SJCRH30 (cell line): ENCODE measurements at regions not wholly inside any gene's neighbourhood (a gene's known extent, or its start where the extent isn't known, plus 50 kb on each side); places are given as distances from the start of the nearest gene placed in this dataset.
A peak's percentile ranks its signal among the peaks of the same experiment; 100 is the strongest.
"Not testable (repeated sequence)": the region's sequence is repeated elsewhere in the genome, so short reads cannot be mapped to it uniquely, and the experiment has no call there.

ENCODE experiments used
- DNase-seq, 2 experiments: peaks; one replicate each; pipeline ENCODE4 v3.0.0-alpha.2; 2015 to 2020
- H3K27ac ChIP-seq: fragments of 250-450 bp; sonication (Bioruptor Pico); 2 replicates; pipeline ENCODE4 v1.5.1; 2020; ENCODE audit warnings: mild to moderate bottlenecking, moderate library complexity
- H3K27me3 ChIP-seq: fragments of 250-450 bp; sonication (Bioruptor Pico); 2 replicates; pipeline ENCODE4 v1.5.1; 2020; ENCODE audit warnings: mild to moderate bottlenecking, moderate library complexity
- H3K36me3 ChIP-seq: fragments of 250-450 bp; sonication (Bioruptor Pico); 2 replicates; pipeline ENCODE4 v1.5.1; 2020; ENCODE audit warnings: mild to moderate bottlenecking, moderate library complexity
- H3K4me1 ChIP-seq: fragments of 250-450 bp; sonication (Bioruptor Pico); 2 replicates; pipeline ENCODE4 v1.5.1; 2020; ENCODE audit warnings: mild to moderate bottlenecking, moderate library complexity
- H3K4me3 ChIP-seq: fragments of 250-450 bp; sonication (Bioruptor Pico); 2 replicates; pipeline ENCODE4 v1.5.1; 2020; ENCODE audit warnings: mild to moderate bottlenecking, moderate library complexity
- H3K9me3 ChIP-seq: fragments of 250-450 bp; sonication (Bioruptor Pico); replicated peaks from 2 replicates; pipeline ENCODE4 v1.5.1; 2020; ENCODE audit warnings: mild to moderate bottlenecking, moderate library complexity

DNA sequence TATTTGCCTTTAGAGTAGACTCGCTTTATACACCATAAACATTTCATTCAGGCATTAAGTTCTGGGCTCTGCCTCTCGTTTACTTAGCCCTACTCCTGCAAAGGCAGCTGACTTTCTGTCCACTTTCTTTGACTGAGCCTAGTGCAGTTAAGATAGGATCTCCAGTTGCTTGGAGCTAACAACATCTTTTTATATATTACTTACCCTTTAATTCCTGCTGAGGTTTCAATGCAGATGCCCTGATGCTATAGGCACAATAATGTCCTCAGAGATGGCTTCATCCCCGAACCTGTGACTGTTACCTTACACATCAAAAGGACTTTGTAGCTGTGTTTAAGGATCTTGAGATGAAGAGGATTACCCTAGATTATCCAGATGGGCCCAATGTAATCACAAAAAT, 505.8 kb upstream of the TNP1 start:
- H3K27me3 ChIP-seq = no peaks in the 10 kb centered on the region
- no peaks in the 10 kb centered on the region for H3K4me1 ChIP-seq
- H3K4me3 ChIP-seq = no peak overlapping the region
- DNase-seq = no peak
- H3K9me3 ChIP-seq = 0 out of 2 replicates have a peak, but pooled peaks cover 2% of the 10 kb centered on the region
- no peak overlapping the region for H3K27ac ChIP-seq
- no peaks in the 10 kb centered on the region for H3K36me3 ChIP-seq

DNA sequence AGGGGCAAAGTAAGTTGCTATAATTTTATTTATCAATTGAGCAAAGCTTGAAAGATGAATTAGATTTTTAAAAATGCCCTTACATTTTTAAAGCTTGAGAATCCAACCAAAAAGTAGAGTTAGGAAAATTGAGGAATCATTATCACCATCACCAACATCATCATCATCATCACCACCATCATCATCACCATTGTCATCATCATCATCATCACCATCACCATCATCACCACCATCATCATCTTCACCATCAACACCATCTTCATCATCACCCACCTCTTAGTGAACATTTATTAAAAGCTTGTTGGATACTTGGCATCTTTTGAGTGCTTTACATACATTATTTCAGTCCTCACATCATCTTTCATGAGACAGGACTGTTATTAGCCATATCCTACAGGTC, 504.4 kb upstream of the TNP1 start:
- Histone ChIP-seq H3K4me3 (no peak overlapping the region), H3K27me3 (no peaks in the 10 kb centered on the region), H3K36me3 (no peaks in the 10 kb centered on the region), H3K27ac (no peak overlapping the region), H3K4me1 (no peaks in the 10 kb centered on the region), H3K9me3 (0 out of 2 replicates have a peak, but pooled peaks cover 2% of the 10 kb centered on the region)
- no peak for DNase-seq

DNA sequence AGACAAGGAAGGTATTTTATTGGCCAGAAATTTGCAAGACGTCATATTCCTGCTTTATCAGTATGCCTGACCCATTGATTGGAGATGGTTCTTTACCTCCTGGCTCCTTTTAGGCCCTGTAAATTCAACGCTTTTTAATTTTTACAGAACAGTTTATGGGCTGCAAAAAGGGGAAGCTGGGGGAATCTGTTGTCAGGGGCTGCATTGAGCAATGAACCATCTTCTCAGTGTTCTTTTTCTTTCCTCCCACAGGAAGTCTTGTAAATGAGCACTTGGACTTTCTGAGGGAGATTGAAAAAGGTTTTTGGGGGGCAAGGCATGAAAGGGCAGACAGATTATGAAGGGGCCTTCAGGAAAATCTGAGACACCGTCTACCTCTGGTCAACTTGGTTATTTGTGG, 503.6 kb upstream of the TNP1 start:
- Histone ChIP-seq H3K27me3 (no peaks in the 10 kb centered on the region), H3K27ac (no peak overlapping the region), H3K4me3 (no peak overlapping the region), H3K4me1 (peaks cover 2% of the 10 kb centered on the region; the same call in 1 of the 2 replicates), H3K9me3 (0 out of 2 replicates have a peak, but pooled peaks cover 2% of the 10 kb centered on the region), H3K36me3 (no peaks in the 10 kb centered on the region)
- no peak for DNase-seq

DNA sequence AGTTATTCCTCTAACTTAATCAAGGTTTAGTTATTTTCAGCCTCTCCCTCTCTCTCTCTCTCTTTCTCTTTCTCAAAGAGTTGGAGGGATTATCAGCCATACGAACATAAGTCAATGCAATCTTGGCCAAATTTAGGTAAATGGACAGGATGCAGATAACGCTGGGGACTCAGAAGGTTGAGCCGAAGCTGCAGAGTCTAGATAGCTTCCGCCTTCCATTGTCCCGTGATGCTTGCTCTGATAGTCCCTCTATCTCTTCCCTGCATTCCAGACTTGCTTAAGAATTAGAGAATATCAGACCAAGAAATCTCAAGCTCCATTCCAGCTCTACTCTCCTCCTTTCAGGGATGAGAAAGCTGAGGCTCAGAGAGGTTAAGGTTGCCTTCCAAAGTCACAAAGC, 502.8 kb upstream of the TNP1 start:
- peaks cover 9% of the 10 kb centered on the region; the same call in 1 of the 2 replicates for H3K4me1 ChIP-seq
- H3K36me3 ChIP-seq = no peaks in the 10 kb centered on the region
- no peak overlapping the region for H3K27ac ChIP-seq

DNA sequence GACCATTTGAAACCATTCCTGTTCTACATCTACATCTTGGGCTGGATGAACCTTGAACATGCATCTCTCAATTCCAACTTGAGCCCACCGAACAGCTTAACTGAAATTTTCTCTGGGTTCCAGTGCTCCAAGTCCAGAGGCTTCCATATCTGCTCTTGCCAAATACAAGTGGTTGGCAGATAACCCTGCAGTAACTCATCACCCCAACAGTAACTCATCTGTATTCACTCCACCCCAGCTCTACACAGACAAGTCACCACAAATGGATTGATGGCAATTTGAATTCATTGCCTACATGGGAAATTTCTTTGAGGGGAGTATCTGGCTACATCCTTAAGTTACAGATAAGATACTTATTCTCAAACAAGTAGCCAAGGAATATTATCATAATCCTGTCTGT, 502.4 kb upstream of the TNP1 start:
- Histone ChIP-seq H3K36me3 (no peaks in the 10 kb centered on the region), H3K27me3 (no peaks in the 10 kb centered on the region), H3K4me3 (no peak overlapping the region), H3K9me3 (0 out of 2 replicates have a peak, but pooled peaks cover 2% of the 10 kb centered on the region), H3K27ac (no peak overlapping the region), H3K4me1 (peaks cover 11% of the 10 kb centered on the region; the same call in 1 of the 2 replicates)
- no peak for DNase-seq

More for the DNA sequence above, 502.8 kb upstream of the TNP1 start:
- no peaks in the 10 kb centered on the region for H3K27me3 ChIP-seq
- H3K9me3 ChIP-seq = 0 out of 2 replicates have a peak, but pooled peaks cover 2% of the 10 kb centered on the region
- no peak for DNase-seq
- no peak overlapping the region for H3K4me3 ChIP-seq

DNA sequence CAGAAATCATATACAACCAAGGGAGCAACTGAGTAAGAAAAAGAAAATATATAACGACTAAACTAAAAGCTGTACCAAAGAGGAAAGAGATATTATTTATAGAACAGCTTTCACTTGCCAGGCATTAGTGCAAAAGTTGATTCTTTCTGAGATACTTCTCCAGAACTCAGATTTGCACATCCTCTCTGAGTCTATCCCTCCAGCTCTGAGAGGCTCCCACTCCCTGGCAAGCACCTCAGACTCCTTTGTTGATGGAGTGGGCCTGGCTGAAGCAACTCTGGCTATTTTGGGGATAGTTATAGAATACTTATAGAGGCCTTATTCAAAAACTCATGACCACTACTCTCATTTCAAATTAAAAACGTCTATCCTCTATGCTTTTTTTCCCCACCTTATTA, 501.6 kb upstream of the TNP1 start:
- no peaks in the 10 kb centered on the region for H3K27me3 ChIP-seq
- H3K9me3 ChIP-seq = 0 out of 2 replicates have a peak, but pooled peaks cover 2% of the 10 kb centered on the region
- H3K27ac ChIP-seq = no peak overlapping the region
- no peak for DNase-seq
- no peaks in the 10 kb centered on the region for H3K36me3 ChIP-seq
- peaks cover 11% of the 10 kb centered on the region; the same call in 1 of the 2 replicates for H3K4me1 ChIP-seq
- H3K4me3 ChIP-seq = no peak overlapping the region

DNA sequence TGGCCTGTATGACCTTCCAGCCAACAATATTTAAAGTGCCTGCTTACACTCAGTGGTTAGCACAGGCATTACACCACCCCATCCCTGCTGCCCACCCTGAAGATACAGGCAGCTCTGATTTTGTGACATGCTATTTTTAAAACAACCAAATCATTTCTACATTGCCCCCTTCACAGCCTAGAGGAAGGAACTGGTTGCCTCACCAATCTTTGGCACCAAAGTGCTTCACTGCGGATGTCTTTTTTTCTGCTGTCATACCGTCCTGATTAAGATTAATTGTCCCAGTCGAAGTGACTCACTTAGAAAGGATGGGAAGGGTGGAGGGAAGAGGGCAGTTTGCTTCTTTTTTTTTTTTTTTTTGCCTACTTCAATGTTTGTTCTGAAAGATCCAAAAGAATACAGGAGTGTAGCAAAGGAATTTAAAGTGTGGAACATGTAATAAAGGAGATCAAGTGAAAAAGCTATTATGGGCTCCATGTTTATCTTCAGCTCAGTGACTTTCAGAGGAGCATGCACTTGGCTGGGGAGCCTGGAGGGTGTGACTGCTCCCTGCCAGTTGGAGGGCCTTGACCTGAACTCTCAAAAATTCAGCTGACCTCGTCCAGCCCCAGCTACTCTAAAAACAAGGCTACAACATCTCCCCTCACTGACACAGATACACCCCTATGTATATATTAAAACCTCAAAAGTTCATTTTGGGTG, 501.1 kb upstream of the TNP1 start:
- H3K4me3 ChIP-seq = no peak overlapping the region
- no peak for DNase-seq
- no peak overlapping the region for H3K27ac ChIP-seq
- peaks cover 11% of the 10 kb centered on the region; the same call in 1 of the 2 replicates for H3K4me1 ChIP-seq
- H3K27me3 ChIP-seq = no peaks in the 10 kb centered on the region
- H3K36me3 ChIP-seq = no peaks in the 10 kb centered on the region
- H3K9me3 ChIP-seq = 0 out of 2 replicates have a peak, but pooled peaks cover 2% of the 10 kb centered on the region

DNA sequence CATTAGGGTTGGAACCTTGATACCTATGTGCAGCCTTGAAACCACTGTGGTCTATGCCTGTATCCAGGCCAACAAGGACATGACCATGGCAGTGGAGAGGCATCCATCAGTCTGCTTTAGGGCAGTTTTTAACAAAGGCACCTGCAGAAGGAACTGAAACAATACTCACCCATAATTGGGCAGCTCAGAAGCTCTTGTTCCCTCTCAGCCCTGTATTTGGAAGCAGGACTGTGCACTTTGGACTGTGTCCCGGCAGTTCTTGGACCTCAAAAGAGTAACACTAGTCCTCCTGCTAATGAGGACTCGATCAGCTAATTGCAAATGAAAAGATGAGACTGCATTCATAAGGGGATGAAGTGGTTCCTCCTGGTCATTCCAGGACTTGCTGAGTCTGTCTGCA, 500.2 kb upstream of the TNP1 start:
- Histone ChIP-seq H3K36me3 (no peaks in the 10 kb centered on the region), H3K9me3 (0 out of 2 replicates have a peak, but pooled peaks cover 2% of the 10 kb centered on the region), H3K4me3 (no peak overlapping the region), H3K27ac (no peak overlapping the region), H3K4me1 (peaks cover 11% of the 10 kb centered on the region; the same call in 1 of the 2 replicates), H3K27me3 (no peaks in the 10 kb centered on the region)
- no peak for DNase-seq

DNA sequence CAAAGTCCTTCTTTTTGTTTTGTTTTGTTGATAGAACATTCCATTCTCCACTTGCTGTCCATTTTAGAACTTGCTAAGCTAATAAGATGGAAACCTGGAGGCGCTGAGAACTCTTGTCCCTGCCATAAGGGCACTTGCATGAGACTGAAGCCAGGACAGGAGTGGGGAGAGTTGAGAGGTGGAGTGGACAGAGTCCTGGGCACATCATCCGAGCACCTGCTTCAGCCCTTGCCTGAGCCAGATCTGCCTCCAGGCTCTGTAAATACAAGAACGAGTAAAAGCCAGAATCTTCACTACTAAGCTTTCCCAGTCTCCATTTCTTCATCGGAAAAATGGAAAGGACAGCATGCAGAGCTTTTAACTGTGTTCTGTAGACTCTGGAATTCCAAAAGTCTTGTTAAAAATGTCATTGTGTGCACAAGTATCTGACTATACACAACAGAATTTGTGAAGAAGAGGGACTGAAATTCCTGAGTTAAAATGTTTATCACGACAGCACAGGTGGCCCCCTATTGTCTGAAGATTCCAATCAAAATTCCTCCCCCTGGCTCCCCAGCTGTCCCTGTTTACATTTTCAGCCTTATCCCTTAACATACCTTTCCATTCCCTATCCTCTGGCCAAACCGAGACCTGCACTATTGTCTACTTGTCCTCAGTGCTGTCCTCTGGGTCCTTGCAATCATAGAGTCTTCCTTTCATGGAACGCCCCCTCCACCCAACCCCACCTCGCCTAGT, 498.2 kb upstream of the TNP1 start:
- peak; percentile 3 to 9 for DNase-seq
- H3K4me1 ChIP-seq = peaks cover 11% of the 10 kb centered on the region; the same call in 1 of the 2 replicates
- no peak overlapping the region for H3K27ac ChIP-seq
- H3K36me3 ChIP-seq = no peaks in the 10 kb centered on the region
- H3K4me3 ChIP-seq = no peak overlapping the region
- H3K9me3 ChIP-seq = no peaks in the 10 kb centered on the region
- no peaks in the 10 kb centered on the region for H3K27me3 ChIP-seq

DNA sequence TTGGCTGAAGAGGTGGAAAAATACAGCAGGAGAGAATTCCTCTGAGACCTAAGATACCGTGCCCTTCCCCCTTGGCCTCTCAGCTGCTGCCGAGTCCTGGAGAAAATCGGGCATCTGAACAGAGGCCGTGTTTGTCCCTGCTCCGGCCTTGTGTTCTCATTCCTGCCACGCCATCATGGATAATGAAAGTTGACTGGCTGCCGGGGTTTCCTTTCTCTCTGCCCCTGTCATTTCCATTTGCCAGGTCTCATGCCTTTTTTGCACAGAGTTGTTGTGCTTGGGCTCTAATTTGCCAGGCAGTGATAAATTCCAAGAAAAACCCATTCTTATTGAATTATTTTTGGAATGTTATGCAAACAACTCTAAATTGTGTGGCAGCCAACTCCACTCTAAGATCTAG, 496.9 kb upstream of the TNP1 start:
- peaks cover 11% of the 10 kb centered on the region; the same call in 1 of the 2 replicates for H3K4me1 ChIP-seq
- no peaks in the 10 kb centered on the region for H3K27me3 ChIP-seq
- no peaks in the 10 kb centered on the region for H3K36me3 ChIP-seq
- H3K27ac ChIP-seq = no peak overlapping the region
- H3K9me3 ChIP-seq = no peaks in the 10 kb centered on the region
- H3K4me3 ChIP-seq = no peak overlapping the region
- DNase-seq = peak; percentile 15 to 34

DNA sequence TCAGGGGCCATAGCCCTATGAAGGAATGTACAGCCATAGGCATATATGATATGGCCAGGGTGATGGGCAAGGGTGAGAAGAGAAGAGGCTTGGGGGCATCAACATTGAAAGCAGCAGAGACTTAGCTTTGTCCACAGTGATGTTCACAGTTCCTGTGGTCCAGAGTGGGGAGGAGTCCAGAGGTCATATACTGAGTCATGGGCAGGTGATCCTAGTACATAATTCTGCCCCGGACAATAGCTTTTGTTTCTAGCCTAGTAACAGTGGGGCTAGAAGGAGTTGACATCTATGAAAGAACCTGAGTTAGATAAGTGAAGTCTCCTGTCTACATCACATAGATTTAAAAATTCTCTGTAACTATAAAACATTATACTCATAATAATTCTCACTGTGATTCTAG, 496.3 kb upstream of the TNP1 start:
- no peak for DNase-seq
- H3K27me3 ChIP-seq = no peaks in the 10 kb centered on the region
- no peaks in the 10 kb centered on the region for H3K36me3 ChIP-seq
- peaks cover 11% of the 10 kb centered on the region; the same call in 1 of the 2 replicates for H3K4me1 ChIP-seq
- H3K9me3 ChIP-seq = no peaks in the 10 kb centered on the region
- H3K4me3 ChIP-seq = no peak overlapping the region
- H3K27ac ChIP-seq = no peak overlapping the region

DNA sequence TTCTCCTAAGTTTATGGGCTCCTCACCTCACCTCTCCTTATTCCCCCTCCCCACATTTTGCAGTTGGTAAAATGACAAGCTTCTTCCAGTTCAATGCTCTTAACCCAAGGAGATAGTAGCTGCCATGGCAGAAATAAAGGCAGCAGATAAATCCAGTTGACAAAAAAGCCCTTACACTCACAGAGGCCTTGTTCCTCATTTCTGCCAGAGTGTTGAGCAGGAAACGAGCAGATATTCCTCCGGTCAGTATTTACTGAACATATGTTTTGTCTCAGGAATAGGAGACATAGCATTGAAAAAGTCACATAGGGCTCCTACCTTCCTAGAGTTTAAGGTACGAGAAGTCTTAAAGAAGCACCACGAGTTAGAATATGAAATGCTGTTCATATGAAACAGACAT, 493.7 kb upstream of the TNP1 start:
- Histone ChIP-seq H3K4me1 (peaks cover 11% of the 10 kb centered on the region; the same call in 1 of the 2 replicates), H3K36me3 (no peaks in the 10 kb centered on the region), H3K9me3 (peaks cover 3% of the 10 kb centered on the region), H3K4me3 (no peak overlapping the region), H3K27ac (no peak overlapping the region), H3K27me3 (no peaks in the 10 kb centered on the region)
- DNase-seq = no peak

DNA sequence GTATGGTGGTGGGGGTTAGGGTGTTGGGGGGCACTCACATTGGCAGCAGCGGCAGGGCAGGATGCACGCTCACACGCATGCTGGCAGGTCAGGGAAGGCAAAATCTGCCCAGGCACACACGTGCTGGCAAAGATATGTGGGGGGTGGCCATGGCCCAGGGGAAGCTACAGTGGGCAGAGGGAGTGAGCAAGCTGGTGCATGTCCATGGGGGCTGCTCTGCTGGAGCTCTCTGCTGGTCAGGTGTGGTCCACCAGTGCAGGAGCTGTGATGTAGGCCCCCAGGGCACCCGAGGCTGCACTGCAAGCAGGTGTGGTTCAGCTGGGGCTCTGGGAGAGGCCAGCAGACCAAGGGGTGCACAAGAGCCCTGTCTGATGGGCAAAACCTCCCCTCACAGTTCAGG, 491.5 kb upstream of the TNP1 start:
- H3K9me3 ChIP-seq = peaks cover 3% of the 10 kb centered on the region
- no peak overlapping the region for H3K27ac ChIP-seq
- no peaks in the 10 kb centered on the region for H3K4me1 ChIP-seq
- no peak overlapping the region for H3K4me3 ChIP-seq
- no peaks in the 10 kb centered on the region for H3K36me3 ChIP-seq
- H3K27me3 ChIP-seq = no peaks in the 10 kb centered on the region
- DNase-seq = no peak

DNA sequence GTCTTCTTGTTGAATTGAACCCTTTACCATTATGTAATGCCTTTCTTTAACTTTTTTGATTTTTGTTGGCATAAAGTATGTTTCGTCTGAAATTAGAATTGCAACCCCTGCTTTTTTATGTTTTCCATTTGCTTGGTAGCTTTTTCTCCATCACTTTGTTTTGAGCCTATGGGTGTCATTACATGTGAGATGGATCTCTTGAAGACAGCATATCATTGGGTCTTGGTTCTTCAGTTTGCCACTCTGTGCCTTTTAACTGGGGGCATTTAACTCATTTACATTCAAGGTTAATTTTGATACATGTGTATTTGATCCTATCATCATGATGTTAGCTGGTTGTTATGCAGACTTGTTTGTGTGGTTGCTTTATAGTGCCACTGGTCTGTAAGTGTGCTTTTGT, 489.4 kb upstream of the TNP1 start:
- DNase-seq = no peak
- no peaks in the 10 kb centered on the region for H3K27me3 ChIP-seq

DNA sequence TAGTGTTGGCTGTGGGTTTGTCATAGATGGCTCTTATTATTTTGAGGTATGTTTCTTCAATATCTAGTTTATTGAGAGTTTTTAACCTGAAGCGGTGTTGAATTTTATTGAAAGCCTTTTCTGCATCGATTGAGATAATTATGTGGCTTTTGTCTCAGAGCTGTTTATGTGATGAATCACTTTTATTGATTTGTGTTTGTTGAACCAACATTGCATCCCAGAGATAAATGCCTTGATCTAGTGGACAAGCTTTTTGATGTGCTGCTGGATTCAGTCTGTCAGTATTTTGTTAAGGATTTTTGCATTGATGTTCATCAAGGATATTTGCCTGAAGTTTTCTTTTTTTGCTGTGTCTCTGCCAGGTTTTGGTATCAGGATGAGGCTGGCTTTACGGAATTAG, 487.8 kb upstream of the TNP1 start:
- not testable (repeated sequence) for H3K9me3 ChIP-seq, H3K4me1 ChIP-seq, H3K36me3 ChIP-seq, H3K27me3 ChIP-seq, H3K4me3 ChIP-seq, DNase-seq, H3K27ac ChIP-seq

More for the DNA sequence above, 489.4 kb upstream of the TNP1 start:
- H3K9me3 ChIP-seq = peaks cover 3% of the 10 kb centered on the region
- H3K36me3 ChIP-seq = no peaks in the 10 kb centered on the region
- no peak overlapping the region for H3K27ac ChIP-seq
- H3K4me3 ChIP-seq = no peak overlapping the region
- no peaks in the 10 kb centered on the region for H3K4me1 ChIP-seq
